COR-L47 (cell line): ENCODE measurements at regions not wholly inside any gene's neighbourhood (a gene's known extent, or its start where the extent isn't known, plus 50 kb on each side); places are given as distances from the start of the nearest gene placed in this dataset.

Experiments
- DNase-seq: peaks from one replicate; lab custom pipeline; 2025; lab: John Stamatoyannopoulos, UW

DNA sequence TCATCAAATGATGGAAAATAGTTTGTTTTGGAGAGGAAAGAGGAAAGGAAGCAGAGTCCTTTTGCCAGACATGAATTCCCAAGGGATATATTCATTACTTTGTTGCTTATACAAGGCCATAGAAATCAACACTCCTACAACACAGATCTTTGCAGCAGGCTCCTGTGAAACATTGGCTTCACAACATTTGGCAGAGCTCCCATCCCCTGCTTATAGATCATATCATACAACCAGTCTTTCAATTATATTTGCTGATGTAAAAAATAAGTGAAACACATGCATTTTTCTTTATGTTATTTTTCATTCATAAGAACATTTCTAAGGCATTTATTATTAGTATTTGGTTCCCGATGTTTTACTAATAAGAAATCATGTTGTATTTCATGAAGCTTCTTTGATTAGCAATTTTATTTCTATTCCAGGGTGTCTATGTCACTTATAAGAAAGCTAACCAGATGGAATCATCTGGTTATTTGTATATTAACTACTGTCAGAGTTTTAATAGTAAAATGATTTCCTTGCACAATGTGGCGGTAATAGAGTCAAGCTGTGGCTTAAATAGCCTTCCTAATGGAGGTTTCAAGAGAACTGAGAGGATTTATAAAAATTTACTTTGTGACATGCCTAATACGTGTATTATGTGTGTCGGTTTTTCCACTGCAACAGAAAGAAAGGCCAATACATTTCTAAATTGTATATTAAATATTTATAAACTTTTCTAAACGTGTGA lies 470.3 kb upstream of the NCAM2 start:
- DNase-seq, result no peak

DNA sequence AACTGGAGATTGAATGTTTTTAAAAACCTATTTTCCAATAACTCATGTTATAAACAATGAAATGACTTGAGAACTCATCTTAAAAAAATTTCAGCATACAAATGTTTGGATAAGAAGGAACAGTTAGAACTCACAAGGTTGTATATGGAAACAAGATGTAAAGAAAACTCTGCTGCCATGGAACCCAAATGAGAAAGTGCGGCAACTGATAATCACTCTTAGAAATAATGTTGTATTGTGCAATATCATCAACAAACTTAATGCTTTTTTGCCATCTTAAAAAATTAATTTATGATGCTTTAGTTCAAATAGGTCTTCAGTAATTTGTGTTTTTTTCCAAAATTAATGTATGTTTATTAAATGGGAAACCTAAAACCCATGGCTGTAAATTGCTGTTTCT lies 461.1 kb upstream of the NCAM2 start:
- no peak for DNase-seq

DNA sequence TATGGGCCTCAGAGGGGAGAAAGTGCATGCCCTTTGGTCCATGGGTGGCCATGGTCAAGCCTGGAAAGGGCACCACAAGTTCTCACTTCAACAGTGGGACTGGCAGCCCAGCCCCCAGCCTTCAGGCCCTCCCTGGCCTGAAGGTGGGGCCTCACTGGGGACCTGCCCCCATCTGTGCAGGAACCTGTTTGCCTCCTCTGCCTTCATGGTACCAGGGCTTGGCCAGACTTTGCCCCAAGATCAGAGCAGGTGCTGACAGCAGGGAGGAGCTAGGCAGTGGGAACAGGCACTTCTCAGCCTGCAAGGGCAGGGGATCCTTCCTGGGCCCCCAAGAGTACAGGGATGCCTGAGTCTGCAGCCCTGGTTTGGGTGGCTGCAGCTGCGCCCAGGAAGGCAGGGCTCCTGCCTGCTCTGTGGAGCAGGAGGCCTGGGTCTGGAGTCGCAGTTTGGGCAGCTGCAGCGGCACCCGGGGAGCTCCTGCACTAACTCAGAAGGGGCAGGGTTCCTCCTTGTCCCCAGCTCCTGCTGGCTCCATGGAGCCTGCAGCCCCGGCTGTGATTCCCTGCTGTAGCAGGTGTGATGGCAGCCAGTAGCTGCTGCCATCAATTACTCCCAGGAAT lies 460.1 kb upstream of the NCAM2 start:
- DNase-seq, result no peak

DNA sequence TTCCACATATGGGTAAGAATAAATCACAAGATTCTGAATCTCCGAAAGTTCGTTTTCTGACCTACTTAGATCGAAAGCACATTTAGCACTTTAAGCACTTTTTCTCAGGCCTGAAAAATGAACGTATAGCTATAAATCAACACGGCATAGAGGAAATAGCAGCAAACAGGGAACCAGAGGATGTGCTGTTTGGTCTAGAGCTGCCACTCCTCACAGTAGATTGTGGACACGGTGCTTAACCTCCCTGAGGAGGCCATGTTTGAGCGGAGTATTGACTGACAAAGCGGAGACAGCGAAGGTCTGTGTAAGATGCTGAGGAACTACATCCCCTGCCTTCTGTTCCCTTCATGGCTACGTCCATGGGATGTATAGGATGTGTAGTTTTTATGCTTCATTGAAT lies 452.8 kb upstream of the NCAM2 start:
- DNase-seq, result no peak

DNA sequence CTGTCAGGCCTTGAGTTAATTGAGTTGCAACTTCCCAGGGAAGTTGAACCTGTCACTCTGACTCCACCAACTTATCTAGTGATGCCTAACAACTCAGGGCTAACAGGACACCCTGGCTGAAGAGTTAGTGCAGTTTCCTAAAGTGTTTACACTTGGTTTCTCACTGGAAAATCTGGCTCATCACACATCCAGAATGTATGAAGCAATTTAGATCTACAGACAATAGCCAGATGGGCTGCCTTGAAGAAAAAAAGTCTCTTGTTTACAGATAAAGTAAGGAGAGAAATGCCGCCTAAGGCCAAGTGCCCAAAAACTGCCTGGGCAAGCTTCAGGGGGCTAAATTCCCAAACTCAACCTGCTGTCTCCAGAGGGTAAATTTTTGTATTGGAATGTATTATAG lies 446.3 kb upstream of the NCAM2 start:
- no peak for DNase-seq

DNA sequence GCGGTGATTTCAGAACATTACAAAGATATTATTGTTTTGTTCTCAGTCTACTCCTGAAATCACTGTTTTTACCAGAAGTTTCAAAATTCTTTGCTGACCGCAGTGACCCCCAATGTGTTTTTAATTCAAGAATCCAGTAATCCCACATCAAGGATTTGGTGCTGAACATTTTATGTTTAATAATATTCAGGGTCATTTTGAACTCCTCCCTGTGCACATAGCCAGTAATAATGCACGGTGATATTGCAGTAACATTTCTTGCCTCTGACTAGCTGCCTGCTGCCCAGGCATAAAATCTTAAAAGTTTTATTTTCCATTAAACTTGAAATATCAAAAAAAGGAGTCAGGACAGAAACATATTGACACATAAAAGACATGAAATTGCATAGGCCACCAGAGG lies 443.4 kb upstream of the NCAM2 start:
- no peak for DNase-seq

DNA sequence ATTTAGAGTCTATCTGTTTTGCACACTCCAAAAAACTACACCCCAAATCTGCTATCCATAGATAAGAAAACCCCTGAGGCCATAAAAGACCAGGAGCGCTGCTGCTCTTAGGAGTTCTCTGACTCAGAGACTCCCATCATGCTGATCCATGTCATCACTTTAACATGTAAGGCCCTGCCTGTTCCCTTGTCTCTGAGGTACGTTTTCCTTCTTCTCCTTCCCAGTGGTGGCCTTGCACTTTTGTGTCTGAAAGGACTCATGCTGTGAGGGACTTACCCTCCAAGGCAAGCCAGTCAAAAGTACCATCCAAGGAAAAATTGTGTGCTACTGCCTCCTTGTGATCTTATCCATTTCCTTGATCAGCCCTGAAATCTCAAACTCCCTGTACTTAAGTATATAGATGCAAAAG lies 427.4 kb upstream of the NCAM2 start:
- no peak for DNase-seq

DNA sequence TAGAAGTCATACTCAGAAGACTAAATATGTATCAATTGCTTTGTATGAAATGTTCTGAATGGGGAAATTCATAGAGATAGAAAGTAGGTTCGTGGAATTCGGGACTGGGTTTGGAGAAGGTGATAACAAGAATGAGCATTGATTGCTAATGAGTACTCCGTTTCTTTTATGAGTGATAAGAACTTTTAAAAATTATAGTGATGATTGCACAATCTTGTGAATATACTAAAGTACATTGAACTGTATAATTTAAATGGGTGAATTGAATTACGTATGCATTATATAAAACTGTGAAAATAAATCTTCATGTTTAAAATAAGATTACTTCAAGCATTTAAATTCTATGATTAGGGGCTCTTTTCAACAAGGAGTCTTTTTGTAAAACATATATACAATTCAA lies 425.6 kb upstream of the NCAM2 start:
- no peak for DNase-seq

DNA sequence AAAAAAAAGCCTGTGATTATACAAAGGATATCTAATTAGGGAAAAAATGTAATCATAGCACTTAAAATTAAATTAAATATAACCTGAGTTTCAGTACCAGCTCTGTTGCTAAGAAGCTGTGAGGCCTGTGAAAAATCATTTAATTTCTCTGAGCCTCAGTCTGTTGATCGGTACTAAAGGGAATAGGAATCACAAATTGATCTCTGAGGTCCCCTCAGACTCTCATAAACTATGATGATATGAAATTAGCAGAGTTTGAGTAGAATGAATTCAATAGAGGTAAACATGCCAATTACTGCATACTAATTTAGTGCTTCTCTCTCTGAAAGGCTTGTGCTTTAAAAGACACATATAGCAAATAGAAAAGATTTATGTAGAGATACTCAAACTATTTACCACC lies 416.8 kb upstream of the NCAM2 start:
- DNase-seq, result no peak

DNA sequence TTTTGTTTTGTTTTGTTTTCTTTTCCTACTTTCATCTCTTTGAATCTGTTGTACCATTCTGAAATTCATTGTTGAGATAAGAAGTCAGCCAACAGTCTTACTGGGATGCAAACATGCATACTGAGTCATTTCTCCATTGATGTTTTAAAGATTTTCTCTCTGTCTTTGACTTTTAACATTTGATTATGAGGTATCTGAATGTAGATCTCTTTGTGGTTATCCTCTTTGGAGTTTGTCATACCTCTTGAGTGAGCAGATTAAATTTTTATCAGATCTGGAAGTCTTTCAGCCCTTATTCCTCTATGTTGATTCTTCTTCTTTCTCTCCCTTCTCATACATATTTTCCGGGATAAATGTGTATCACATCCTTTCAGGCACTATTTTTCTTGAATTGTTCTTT lies 406.9 kb upstream of the NCAM2 start:
- no peak for DNase-seq

DNA sequence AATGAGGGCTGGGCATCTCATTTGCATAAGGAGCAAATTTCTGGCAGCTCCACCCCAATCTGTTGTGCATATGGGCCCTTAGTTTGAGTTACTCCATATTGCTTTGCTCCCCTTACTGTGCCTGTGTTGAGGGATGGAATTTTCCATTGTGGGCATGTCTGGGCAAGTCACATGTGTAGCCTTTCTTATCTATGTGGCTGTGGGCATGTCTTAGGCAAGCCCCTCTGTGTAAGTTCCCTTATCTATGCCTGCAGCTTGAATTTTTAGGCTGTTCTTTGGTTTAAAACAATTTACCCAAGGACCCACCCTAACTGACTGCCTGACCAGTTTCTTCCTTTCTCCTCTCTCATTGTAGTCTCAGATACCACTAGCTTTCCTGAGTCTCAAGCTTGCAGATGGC lies 405.7 kb upstream of the NCAM2 start:
- no peak for DNase-seq

DNA sequence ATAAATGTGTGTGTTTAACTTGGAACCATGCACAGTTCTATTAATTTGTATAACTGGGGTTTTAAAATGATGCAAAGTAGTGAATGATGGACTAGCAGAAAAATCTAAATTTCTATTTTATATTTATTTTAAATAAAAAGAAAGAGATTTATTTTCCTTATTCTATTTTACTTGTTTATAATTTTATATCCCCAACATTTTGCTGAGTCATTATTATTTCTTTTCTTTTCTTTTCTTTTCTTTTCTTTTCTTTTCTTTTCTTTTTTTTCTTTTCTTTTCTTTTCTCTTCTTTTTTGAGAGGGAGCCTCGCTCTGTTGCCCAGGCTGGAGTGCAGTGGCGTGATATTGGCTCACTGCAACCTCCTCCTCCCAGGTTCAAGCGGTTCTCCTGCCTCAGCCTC lies 395.0 kb upstream of the NCAM2 start:
- DNase-seq, result no peak

DNA sequence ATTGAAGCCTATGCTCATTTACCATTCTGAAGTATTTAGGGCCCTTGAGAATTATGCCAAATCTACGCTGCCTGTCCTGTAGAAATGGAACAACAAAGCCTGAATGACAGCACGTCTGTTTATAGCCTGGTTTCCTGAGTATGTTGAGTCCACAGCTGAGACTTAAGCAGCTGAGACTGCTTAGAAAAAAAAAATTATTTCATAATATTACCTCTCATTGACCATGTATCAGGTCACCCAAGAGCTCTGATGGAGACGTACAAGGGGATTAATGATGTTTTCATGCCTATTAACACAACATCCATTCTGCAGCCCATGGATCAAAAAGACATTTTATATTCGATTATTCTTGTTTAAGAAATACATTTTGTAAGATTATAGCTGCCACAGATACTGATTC lies 387.2 kb upstream of the NCAM2 start:
- no peak for DNase-seq

DNA sequence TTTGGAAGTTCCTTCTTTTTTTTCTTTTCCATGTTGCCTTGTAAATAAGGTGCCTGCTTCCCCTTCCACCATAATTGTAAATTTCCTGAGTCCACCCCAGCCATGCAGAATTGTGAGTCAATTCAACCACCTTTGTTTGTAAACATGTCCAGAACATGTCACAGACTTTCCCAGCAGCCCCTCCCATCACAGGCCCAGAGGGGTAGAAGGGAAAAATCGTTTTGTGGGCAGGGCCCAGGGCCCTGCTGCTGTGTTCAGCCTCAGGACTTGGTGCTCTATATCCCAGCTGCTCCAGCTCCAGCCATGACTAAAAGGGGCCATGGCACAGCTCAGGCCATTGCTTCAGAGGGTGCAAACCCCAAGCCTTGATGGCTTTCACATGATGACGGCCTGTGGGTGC lies 384.6 kb upstream of the NCAM2 start:
- no peak for DNase-seq

DNA sequence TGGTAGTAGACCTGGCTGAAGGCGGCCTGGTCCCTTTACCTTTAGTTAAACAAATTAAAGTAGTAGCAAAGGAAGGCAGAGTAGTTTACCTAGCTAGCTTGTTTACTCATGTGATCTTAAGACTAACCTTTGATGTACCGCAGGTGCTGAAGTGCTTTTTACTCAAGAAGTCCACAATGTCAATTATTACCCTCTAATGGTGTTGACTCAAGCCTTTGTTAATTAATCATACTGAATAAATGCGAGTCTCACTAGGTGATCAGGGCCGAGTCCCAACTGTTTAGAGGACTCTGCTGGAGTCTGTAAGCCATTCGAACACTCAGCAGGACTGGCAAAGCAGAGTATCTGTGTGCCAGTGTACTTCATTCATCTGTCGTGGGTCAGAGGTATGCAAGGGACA lies 381.1 kb upstream of the NCAM2 start:
- peak; percentile 8 for DNase-seq

DNA sequence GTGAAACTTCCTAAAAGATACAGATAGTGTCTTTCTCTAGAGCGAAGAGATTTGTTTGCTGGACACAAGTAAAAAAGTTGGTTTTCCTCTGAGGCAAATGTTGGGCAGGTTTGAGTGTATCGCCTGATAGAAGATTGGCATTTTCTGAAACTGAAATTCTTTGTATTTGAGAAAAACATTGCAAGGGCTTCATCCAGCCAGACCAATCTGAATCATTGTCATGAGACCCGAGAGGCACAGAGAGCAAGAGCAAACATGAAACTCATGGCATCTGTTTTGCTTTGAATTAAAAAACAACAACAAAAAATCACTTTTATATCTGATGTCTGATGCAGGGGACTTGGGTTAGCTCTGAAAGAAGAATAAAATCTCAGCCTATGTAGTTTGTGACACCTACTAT lies 379.3 kb upstream of the NCAM2 start:
- DNase-seq, result no peak

DNA sequence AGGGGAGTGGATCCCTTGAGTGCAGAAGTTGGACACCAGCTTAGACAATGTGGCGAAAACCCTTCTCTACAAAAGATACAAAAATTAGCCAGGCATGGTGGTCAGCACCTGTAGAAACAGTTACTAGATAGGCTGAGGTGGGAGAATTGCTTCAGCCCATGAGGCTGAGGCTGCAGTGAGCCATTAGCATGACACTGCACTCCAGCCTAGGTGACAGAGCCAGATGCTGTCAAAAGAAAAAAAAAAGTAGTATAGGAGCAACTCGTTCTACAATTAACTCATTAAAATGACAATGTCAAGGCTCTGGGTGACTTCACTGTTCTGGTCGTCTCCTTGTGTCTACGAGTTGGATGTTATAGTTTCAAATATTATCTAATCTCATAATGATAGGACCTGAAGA lies 370.6 kb upstream of the NCAM2 start:
- DNase-seq, result no peak

DNA sequence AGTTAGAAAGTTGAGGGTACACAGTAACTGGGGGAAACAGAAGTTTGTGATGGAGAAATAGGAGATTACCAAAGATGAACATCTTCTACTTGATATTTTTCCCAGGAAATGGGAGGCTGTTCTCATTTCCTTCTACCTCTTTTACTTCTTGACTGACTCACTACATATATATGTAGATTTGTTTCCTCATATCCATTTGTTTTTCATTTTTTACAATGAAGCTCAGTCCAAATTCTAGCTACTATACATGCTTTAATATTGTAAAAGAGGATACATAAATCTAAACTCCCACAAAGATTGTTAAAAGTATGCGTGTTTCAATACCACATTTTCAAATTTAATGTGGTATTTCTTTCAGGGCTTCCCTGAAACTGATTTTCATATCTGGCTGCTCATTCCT lies 366.6 kb upstream of the NCAM2 start:
- DNase-seq, result no peak

DNA sequence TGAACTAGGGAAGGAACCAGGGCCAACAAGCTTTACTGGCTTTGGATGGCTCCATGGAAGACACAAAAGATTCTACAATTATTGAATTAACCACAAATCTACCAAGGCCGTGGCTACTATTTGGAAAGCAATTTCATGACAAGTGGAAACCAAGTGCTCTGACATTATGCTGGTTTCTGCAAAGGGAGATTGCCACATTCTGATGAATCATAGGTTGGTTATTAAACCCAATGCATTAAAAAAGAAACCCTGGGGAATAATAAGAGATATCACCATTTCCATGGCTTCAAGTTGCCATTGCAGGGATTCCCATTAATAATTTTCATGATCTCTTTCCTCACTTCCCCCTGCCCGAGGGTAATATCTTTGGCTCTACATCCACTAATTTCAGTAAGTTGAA lies 359.2 kb upstream of the NCAM2 start:
- DNase-seq, result no peak

DNA sequence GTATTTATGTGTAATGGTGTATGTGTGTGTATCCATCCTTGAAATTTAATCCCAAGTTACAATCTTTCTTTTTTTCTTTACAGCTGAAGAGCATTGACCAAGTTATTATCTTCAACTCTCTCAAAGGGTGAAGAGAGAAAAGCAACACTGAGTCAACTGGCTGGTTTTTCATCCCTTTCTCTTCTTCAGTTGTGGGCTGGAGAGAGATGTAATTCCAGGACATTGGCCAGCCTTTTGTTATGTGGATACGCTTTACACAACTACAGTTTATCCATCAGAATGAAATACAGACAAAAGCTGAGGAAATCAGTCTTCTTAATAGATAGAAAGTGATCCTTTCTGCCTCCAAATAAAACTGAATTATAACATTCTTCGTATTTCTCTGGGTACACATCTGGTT lies 357.0 kb upstream of the NCAM2 start:
- DNase-seq, result no peak

DNA sequence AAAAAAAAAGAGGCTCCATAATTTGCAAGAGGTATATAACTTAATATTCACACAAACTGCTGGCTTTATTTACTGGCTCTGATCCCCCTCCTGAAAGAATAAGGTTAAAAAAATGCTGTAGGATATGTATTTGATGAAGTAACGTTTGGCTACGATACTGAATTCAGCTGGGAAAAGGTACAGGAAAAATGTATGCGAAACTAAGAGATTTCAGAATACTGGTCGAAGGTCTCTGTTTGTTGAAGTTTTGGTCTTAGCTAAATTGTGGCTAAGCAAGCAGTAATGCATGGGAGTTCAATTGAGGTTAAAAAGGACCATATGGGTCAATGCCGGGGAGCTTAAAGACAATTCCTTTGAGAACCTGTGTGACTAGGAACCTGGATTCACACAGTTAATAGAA lies 355.5 kb upstream of the NCAM2 start:
- no peak for DNase-seq

DNA sequence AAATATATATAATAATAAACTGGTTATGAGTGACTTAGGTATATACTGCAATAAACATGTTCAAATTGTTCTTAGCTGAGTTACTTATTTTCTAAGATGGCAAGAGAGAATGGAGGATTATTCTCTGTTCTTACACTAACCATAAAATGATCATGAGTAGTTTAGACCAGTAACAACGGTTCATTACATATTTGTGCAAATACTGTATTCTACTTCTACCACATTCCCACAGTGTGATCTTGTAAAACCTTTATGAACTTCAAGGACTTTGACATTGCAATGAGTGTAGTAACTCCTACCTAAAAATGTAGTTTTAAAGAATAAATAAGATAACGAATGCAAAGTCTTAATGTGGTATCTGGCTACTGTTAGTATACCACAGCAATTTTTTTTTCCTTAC lies 353.7 kb upstream of the NCAM2 start:
- DNase-seq, result no peak

DNA sequence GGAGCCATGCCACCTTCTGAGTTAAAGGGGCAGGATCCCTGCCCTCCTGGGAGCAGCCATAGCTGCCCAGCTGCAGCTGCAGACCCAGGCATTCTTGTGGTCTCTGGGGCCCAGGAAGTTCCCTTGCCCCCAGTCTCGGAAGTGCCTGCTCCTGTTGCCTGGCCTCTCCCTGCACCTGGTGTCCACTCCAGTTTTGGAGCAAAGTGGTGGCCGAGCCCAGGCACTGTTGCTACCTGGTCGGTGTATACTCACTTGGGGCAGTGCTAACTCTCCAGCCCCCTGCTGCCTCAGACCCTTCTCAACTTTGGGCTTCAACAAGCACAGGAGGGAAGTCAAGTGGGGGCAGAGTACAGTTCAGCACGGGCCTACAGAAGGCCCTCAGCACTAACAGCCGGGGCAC lies 352.9 kb upstream of the NCAM2 start:
- DNase-seq, result no peak

DNA sequence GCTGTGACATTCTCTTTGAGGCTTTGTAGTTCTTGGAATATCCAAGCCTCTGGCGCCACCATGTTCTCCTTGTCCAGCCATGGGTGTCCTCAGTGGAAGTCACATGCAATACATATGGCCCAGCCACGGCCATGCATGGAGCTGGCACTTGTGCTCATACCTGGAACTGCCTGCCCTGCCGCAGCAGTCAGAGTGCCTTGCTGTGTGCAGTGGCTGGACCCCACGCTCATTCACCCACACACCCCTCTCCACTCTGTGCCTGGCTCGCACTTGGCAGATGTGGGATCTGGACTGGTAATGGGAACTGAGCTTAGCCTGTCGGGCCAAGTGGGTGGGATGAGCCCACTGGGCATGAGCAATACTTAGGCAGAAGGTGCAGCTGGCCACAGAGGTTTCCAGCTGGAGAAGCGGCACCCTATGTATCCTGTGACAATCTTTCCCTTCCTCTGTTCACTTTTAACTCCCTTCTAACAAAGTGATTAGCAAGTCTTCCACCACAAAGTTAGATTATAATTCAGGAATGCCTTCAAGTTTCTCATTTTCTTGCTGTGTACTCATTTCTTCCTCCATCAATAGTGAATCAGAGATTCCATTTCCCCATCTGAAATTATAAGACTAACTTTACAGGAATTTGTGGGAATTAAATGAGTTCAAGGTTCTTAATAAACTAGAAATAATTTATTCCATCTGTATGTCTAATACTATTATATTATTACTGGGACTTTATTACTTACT lies 351.6 kb upstream of the NCAM2 start:
- DNase-seq, result no peak
